Renal cortex interstitium (tissue), 11 donors: ENCODE measurements at regions not wholly inside any gene's neighbourhood (a gene's known extent, or its start where the extent isn't known, plus 50 kb on each side); places are given as distances from the start of the nearest gene placed in this dataset.

Experiments
- DNase-seq, 11 donors: peaks; one replicate each; pipeline ENCODE4 v3.0.0-alpha.2; 2013; ENCODE audit warnings: low read depth in 9 of 11, low spot score in 4 of 11; ENCODE audit errors: extremely low read depth in 1 of 11

DNA sequence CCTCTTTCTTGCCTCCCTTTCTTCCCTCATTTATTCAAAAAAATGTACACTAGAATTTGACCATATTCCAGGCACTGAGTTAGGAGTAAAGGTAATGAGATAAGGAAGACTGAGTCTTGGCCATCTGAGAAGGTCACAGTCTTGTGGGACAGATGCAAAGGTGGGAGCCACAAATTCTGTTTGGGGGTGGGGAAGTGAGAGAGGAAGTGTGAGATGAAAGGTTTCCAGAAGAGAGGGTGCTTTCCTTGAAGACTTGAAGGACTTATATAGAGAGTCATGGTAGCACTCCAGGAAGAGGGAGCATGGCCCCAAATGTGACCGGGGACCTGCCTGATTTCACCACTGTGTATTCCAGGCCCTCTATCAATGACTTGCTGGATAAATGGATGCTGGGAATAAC lies 320.6 kb downstream of the LPIN1 start:
- no peak for DNase-seq

DNA sequence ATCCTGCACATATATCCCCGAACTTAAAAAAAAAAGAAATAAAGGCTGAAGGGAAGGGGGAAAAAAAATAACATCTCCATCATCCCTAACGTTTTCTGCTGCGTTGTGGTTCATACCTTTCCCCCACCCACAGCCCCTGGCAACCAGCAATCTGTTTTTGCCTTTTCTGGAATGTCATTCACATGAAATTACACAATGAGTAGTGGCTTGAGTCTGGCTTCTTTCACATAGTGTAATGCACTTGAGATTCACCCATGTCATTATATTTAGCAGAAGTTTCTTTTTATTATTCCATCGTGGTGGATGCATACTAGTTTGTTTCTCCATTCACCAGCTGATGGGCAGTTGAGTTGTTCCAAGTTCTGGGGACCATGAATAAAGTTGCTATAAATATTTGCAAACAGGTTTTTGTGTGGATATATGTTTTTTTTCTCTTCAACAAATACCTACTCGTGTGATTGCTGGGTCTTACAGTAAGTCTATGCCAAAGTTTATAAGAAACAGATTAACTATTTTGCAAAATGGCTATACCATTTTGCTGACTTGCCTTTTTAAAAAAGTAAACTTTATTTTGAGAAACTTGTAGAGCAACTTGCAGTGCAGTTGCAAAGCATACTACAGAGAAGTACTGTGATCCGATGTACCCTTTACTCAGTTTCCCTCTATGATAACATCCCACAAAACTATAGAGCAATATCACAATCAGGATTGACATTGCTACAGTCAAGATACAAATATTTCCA lies 322.5 kb downstream of the LPIN1 start:
- no peak for DNase-seq

DNA sequence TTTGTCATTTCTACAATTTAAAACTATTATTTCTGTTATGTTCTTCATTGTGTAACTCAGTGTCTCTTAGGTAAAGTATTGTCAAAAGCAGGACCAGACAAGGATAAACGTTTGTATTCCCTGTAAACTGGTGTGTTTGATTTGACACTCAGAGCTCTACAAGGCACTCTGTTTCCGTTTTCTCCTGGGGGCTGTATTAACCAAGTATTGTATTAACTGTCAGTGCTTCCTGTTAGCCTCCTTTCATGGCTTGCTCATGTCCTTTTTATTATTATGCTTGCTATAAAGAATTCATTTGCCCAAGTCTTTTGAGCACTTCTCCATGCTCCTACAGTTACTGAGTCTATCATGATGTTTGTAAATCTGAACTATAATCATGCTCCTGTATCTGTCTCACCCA lies 323.7 kb downstream of the LPIN1 start:
- DNase-seq, result no peak

DNA sequence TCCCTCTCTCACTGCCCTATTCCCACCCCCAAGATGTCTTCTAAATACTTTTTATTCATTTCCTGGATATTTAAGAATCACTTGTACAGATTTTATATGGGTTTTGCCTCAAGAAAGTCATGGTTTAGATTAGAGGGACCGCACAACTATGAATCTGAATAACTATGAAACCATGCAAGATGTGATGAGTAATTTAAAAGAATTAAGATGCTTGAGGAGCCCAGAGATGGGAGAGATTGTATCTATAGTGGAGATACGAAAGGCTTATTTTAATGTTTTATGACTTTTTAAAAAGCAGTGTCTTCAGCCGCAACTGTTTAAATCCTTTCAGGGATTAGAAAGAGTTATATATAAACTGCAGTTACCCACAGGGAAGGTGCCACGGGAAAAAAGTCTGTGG lies 324.1 kb downstream of the LPIN1 start:
- DNase-seq, result no peak

DNA sequence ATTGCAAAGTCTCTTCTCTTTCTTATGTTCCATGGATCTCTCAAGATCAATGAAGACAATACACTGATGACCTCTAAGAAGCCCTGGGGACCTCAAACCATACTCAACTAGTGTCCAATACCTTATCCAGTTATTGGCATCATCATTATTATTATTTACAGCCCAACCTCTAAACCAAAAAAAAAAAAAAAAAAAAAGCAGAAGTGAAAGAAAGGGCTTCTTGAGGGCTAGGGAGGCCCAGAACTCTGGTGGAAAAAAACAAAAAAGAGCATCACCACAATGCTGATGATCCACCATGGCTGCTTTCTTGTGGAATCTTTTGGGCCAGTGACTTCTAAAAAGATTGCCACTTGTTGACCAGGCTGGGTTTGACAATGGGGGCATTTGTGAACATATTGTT lies 324.9 kb downstream of the LPIN1 start:
- no peak for DNase-seq

DNA sequence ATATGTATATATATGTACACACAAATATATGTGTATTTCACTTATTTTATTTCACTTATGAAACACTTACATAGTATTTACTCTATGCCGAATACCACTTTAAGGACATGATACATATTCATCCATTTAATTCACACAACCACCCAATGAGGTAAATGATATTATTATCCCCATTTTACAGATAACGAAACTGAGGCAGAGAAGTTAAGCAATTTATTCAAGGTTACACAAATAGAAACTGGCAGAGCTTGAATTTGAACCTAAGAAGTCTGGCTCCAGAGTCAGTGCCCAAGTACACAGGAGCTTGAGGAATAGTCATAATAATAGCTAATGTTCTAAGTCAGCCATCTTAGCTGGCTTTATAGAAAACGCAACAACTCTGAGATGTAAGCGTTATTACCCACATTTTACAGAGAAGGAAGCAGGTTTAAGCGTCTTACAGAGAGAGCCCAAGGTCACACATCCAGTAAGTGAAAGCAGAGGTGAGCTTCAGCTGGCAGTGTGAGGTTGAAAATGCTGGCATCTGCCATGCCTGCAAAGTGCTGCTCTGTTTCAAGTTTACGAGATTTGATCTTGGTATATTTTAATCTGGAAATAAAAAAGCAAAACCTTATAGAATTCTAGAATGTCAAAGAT lies 326.9 kb downstream of the LPIN1 start:
- DNase-seq, result no peak

DNA sequence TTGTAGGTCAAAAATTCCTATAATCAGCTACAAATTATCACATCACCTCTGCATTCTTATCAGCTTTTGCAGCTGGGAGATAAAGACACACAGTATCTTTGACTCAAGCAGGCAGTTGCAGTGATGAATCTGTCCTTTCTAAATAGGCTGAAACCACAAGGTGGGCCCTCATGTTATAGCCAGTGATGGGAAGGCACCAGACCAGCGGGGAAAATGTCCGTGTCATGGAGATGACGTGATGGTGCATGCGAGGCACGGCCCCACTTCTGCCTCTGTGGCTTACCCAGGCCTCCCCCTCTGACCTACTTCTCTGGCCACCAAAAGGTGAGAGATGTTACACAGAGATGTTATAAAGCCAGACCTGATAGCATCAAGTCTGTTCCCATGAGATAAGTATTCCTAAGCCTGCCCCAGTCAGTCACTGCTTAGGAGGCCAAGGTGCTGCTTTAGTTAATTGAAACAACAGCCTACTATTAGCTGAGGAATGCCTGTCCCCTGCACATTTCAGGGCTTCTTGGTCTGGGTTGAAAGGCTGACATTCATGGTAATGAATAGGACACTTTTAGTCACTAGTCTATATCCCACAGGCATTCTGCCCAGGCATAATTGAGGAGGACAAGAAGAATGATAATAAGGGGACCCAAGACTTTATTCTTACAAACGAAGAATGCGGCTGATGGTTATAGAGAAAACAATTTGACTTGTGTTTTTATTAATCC lies 327.9 kb downstream of the LPIN1 start:
- no peak for DNase-seq

DNA sequence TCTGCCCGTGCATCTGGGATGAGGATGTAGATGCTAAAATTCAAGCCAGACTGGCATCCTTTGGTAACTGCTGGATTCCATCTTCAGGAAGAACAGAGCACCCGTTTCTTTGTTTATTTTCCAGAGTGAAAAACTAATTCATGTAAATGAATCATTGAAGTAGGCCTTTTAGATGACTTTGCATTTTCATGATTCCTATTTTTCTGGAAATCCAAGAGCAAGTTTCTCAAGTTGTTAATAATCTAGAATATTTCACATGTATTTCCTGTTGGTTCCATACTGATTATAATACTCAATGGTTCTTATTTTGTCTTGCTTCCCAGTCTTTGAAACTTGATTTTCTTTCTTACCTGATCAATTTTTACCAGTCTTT lies 328.4 kb downstream of the LPIN1 start:
- no peak for DNase-seq

DNA sequence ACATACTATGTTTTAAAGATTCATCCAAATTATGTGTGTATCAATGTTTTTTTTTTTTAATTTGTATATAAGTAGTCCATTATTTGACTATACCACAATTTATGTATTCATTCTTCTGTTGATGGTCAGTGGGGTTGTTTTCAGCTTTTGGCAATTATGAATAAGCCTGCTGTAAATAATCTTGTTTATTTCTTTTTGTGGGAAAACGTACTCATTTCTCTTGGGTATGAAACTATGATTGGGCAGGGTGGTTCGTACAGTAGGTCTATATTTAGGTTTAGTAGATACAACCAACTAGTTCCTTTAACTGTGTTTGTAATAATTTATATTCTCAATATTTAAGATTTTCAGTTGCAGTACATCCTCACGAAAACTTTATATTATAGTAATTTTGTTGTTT lies 329.2 kb downstream of the LPIN1 start:
- no peak for DNase-seq

DNA sequence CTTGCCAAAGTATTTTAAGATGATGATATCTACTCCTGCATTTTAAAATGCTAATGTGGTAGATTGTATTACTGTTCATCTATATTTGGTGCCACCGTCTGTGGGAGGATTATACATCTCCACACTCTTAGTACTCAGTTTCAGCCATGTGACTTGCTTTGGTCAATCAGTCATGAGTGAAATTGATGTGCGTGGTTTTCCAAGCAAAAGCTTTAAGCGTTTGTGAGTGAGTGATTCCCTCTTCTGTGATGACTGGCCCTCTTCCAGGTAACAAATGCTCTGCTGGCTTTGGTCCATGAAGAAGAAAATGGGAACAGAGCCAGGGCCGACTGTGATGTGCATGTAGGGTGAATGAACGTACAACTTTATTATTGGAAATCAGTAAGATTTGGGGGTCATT lies 330.4 kb downstream of the LPIN1 start:
- DNase-seq, result no peak

DNA sequence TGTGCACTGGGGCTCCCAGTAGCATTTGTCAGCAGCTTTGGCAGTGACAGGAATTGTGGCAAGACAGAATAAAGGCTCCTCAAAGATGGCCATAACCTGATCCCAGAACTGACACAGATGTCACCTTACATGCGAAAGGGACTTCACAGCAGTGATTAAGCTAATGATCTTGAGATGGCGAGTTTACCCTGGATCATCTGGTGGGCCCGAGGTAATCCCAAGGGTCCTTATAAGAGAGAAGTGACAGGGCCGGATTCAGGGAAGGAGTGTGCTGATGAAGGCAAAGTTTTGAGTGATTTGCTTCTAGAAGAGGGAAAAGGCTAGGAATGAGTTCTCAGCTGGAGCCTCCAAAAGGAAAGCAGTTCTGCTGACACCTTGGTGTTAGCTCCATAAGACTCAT lies 333.9 kb downstream of the LPIN1 start:
- no peak for DNase-seq

DNA sequence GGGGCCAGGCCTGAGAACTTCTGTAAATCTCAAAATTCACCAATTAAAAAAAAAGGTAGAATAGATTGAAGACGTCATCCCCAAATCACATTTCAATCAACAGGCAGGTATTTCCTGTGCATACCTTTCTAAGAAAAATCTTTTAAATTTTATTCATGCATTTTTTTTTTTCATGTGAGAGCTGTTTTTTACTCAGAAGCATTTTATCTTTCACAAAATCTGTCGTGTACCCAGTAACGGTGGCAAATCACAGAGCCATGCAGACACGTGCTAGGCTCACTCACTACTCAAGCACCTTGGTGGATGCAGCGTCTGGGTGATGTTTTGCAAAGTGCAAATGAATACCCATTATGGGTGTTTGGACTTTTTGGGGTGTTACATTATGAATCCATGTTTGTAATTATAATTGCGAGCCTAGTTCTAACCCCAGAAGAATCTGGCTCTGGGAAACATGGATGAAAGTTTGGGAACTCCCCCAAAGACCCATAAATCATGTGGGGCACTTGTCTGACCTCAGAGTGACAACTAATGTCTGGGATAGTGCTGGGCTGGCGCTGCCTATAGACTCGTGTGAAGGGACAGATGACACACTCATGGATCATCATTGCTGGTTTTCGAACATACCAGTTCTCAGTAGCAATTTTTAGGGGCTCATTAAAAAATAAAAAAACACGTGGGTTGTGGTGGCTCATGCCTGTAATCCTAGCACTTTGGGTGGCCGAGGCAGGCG lies 335.2 kb downstream of the LPIN1 start:
- DNase-seq, result no peak

DNA sequence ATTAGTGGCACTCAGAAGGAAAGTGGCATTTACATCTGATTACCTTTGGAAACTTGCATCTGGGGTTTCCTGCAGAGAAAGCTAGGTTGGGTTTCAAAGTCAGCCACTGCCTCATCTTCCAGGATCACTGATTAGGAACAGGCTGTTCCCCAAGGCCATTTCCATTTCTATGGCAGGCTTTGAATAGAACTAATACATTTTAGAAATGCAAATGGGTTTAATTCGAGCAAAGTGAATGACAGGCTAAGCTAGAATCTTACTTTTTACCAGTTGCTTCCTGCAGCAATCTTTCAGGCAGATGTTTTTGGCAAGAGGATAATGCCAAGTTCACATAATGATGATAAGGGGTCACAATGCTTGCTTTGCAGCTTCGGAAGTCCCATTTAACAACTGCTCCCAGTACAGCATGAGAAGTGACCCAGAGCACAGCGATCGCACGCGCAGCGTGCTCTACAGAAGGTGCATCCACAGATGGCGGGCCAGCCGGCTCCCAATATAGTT lies 336.7 kb downstream of the LPIN1 start:
- DNase-seq, result no peak

DNA sequence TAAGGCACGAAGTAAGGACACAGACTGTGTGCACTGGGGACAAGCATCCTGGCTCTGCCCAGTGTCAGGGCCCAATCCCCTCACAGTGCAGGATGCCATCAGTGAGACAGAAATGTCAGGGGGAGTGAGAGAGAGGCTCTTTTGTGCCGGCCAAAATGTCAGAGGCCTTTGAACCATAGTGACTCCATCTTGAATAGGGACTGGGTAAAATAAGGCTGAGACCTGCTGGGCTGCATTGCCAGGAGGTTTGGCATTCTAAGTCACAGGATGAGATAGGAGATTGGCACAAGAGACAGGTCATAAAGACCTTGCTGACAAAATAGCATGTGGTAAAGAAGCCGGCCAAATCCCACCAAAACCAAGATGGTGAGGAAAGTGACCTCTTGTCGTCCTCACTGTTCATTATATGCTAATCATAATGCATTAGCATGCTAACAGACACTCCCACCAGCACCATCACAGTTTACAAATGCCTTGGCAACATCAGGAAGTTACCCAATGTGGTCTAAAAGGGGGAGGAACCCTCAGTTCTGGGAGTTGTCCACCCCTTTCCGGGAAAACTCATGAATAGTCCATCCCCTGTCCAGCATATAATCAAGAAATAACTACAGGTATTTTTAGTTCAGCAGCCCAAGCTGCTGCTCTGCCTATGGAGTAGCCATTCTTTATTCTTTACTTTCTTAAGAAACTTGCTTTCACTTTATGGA lies 337.4 kb downstream of the LPIN1 start:
- DNase-seq, result no peak

DNA sequence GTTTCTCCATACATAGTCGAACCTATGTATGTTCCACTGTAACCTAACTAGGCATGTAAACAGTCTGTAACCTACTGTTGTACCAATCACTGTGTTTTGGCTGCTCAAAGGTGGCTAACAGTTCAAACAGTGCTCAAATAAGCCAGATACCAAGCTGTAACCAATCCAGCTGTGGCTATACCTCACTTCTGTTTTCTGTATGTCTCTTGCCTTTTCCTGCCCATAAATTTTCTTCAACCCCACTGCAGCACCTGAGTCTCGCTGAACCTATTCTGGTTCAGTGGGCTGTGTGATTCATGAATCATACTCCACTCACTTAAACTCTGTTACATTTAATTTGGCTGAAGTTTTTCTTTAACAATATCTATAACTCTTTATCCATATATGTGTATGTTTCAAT lies 340.7 kb downstream of the LPIN1 start:
- no peak for DNase-seq

DNA sequence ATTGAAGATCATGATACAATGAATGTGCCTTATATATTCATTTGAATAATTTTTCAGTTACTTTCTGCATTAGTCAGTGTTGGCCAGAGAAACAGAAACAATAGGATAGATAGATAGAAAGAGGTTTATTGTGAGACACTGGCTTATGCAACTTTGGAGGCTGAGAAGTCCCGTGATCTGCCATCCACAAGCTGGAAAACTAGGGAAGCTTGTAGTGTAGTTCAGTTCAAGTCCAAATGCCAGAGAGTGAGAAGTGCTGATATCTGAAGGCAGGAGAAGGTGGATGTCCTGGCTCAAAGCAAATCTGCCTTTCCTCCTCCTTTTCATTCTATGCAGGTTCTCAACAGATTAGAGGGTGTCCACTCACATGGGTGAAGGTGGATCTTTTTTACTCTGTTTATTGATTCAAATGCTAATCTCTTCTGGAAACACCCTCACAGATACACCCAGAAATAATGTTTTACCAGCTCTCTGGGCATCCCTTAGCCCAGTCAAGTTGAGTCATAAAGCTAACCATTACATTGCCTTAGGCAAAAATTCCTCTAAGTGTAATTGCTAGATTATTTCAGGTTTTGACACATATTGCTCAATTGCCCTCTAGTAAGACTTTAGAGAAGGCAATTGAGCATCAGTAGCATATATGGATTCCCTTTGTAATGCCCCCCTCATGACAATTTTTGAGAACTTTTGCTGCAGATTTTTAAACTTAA lies 341.4 kb downstream of the LPIN1 start:
- no peak for DNase-seq

DNA sequence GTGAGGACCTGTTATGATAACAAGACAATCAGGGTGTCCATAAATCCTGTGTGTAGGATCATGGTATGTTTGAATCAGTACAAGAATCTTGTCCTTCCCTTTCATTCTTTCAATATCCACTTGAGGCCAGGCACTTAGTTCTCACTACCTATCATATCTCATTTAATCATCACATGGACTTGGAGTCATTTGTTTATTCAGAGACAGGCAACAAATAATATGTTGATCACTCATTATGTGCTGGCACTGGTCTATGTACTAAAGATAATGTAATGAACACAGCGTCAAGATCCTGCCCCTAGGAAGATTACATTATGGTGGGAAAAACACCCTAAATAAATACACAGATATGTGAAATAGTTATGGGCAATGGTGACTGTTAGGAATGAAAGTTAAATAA lies 342.6 kb downstream of the LPIN1 start:
- DNase-seq, result no peak

DNA sequence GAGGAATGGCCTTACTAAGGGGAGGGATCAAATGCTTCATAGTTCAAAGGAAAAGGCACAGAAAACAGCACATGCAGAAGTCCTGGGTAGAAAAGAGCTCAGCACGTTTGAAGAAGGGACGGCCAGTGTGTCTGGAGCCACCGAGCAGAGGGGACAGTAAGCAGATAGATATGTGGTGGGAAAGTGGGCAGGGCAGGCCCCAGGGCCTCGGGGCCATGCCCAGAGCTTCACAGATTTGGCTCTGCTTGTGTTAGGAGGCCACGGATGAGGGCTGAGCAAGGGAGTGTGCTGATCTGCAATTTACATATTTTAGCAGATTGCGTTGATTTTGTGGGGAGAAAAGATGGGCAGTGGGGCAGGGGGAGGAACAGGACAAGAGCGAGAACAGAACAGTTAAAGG lies 343.1 kb downstream of the LPIN1 start:
- DNase-seq, result no peak

DNA sequence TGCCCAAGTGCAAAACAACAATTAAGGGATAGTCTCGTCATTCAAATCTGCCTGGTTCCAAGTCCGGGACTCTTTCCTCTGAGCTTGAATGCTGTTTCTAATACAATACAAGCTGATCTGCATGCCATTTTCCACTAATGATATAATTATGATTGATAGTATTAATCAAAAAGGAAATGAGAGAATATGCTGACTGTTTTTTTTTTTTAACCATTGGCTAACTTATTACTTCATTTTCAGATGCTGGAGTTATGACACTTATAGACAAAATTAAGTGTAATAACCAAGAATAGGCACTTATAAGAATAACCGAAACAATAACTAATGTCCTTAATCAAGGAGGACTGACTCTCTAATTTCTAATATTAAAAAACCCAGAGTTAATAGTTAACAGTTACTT lies 343.6 kb downstream of the LPIN1 start:
- DNase-seq, result no peak
